ENCODE measurements at regions not wholly inside any gene's neighbourhood (a gene's known extent, or its start where the extent isn't known, plus 50 kb on each side); places are given as distances from the start of the nearest gene placed in this dataset.

DNA sequence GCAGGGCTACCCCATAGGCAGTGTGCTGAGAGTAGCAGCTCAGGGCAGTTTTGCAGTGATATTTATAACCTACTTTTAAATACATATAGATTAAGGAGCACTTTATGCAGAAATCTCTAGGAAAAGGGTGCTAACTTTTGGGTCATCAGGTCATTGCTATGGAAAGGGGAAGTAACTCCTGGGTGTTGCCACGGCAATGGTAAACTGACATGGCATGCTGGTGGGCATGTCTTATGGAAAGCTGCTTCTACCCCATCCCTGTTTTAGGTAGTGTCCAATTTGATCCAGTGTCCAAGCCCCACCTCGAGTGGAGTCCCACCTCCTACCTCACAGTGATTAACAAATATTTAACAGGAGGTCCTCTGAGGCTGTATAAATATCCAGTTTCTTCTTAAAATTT, 56.8 kb upstream of the XPA start:
- TF ChIP-seq, protein P1, sequence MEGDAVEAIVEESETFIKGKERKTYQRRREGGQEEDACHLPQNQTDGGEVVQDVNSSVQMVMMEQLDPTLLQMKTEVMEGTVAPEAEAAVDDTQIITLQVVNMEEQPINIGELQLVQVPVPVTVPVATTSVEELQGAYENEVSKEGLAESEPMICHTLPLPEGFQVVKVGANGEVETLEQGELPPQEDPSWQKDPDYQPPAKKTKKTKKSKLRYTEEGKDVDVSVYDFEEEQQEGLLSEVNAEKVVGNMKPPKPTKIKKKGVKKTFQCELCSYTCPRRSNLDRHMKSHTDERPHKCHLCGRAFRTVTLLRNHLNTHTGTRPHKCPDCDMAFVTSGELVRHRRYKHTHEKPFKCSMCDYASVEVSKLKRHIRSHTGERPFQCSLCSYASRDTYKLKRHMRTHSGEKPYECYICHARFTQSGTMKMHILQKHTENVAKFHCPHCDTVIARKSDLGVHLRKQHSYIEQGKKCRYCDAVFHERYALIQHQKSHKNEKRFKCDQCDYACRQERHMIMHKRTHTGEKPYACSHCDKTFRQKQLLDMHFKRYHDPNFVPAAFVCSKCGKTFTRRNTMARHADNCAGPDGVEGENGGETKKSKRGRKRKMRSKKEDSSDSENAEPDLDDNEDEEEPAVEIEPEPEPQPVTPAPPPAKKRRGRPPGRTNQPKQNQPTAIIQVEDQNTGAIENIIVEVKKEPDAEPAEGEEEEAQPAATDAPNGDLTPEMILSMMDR (IDR thresholded peaks at IDR 0.05; ENCODE audit: borderline replicate concordance, control extremely low read depth, extremely low read depth, insufficient read depth, missing control alignments) = no peak
- no peak for DNase-seq (ENCODE audit: low spot score)
- in situ Hi-C loops (cut with MboI; ENCODE audit: low sequenced_read_pairs, unreplicated experiment) = no loop called here

DNA sequence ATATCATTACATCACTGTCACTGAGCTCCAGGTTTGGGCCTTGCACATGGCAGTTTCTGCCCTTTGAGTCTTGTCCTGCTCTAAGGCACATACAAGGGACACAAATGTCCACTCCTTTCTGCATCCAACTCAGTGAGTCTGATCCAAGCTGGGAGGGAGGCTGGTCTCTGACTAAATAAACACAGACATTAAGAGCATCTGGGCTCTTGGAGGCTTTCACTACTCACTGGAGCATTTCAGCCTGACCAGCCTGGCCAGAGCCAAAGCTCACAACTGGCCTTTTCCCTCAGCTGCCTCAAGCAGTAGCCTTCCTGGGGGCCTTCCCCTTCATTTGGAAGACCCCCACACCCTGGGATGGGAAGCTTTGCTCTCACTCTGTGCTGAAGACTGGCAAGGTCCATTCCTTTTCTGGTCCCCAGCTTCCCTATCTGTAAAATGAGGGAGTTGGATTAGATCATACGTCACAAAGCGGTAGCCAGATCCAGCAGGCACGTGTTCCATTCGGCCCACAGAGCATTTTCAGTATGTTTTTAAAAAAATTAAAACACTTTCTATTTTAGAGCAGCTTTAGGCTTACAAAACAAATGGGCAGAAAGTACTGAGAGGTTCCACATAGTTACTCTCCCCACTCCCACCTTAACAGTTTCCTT, 58.6 kb upstream of the XPA start:
- TF ChIP-seq, protein P1 (IDR thresholded peaks at IDR 0.05; ENCODE audit: borderline replicate concordance, control extremely low read depth, extremely low read depth, insufficient read depth, missing control alignments) = no peak
- DNase-seq (ENCODE audit: low spot score) = no peak
- in situ Hi-C loops (cut with MboI; ENCODE audit: low sequenced_read_pairs, unreplicated experiment) = no loop called here

DNA sequence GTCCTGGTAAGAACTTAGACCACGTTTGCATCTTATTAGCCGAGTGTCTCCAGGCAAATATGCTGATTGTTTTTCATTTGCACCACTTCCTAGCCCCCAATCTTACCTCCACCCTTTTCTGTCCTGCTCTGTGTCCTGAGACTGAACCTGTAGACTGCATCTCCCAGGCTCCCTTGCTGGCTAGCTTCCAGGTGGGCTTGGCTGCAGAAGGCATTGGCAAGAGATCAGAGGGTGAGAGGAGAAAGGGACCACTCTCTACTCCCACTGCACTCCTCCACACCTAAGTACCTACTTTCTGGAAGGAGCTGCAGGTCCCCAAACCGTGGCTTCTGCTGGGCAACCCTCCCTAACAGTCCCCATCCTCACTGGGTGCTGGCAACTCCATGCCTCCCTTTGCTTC, 59.9 kb upstream of the XPA start:
- TF ChIP-seq, protein P1 (IDR thresholded peaks at IDR 0.05; ENCODE audit: borderline replicate concordance, control extremely low read depth, extremely low read depth, insufficient read depth, missing control alignments) = no peak
- in situ Hi-C loops (cut with MboI; ENCODE audit: low sequenced_read_pairs, unreplicated experiment) = no loop called here

DNA sequence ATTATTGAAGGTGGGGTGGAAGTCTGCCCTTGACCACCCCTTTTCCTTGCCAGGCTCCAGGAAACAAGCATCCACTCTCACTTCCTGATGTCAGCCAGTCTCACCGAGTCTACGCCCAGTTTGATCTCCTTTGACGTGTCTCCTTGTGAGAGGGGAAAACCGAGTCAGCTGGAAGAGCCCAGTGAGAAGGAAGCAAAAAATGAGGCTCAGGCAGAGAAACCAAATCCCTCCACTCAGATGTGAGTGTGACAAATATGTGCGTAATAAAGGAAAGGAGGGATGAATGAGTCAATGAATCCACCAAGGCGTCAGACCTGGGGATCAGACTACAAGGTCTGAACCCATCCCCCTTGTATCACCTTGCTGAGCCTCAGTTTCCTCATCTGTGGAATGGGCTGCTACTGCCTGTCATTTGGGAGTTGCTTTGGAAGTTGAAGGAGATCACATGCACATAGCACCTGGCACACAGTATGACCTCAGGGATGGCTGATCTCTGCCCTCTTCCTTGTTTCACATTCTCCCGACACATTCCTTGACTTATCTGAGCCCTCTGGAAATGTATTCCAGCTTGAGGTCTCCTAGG, 61.3 kb upstream of the XPA start:
- in situ Hi-C loops (cut with MboI; ENCODE audit: low sequenced_read_pairs, unreplicated experiment) = no loop called here
- no peak for DNase-seq (ENCODE audit: low spot score)
- TF ChIP-seq, protein P1 (IDR thresholded peaks at IDR 0.05; ENCODE audit: borderline replicate concordance, control extremely low read depth, extremely low read depth, insufficient read depth, missing control alignments) = no peak

More for the DNA sequence above, 59.9 kb upstream of the XPA start:
- no peak for DNase-seq (ENCODE audit: low spot score)

DNA sequence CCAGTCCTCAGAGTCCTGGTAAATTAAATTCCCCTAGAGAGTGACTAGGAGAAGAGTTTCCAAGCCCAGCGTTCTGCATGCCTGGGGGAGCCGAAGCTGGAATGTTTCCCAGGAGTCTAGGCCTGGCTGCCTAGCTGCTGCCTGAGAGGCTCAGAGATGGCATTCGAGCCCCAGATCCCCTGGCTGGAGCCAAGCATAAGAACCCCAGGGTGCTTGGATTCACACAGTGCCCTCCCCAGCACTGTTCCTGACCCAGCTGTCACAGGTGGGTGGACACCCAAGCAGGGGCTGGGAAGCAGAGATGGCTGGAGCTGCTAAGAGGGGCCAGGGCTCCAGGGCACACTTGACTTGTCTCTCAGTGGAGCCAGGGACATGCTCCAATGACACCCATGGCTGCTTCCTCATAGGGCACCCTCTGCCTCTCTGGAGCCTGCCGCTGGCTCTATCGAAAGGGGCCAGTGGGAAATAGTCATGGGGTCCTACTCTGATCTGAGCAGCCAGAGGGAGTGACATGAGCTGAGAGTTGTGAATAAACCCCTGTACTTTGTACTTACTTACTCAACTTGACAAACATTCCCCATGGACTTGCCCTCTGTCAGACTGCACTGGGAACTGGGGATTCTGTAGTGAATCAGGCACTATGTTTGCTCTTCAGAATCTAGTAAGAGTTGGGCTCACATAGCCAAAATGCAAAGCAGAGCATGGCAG, 62.6 kb upstream of the XPA start:
- in situ Hi-C loops (cut with MboI; ENCODE audit: low sequenced_read_pairs, unreplicated experiment) = no loop called here
- no peak for DNase-seq (ENCODE audit: low spot score)
- TF ChIP-seq, protein P1 (IDR thresholded peaks at IDR 0.05; ENCODE audit: borderline replicate concordance, control extremely low read depth, extremely low read depth, insufficient read depth, missing control alignments) = no peak

DNA sequence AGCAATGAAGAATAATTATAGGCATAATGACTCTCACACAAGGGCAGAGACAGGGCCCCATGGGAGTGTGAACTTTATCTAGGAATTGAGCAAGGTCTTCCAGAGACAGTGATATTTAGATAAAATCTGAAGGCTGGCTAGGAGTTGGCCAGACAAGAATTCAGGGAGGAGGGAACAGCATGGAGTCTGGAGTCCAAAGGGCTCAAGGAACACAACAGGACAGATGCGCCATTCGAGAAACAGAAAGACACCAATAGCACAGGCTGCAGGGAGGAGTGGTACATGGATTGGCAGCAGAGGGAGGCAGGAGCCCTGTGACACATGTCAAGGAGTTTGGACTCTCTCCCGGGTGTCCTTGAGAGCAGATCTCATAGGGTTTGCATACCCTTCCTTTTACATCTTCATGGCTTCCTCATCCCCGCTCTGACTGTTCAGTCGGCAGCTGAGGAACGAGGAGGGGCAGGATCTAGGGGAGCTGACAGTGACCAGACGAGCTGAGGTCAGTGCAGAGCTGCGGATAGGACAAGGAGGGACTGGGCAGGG, 64.0 kb upstream of the XPA start:
- TF ChIP-seq, protein P1 (IDR thresholded peaks at IDR 0.05; ENCODE audit: borderline replicate concordance, control extremely low read depth, extremely low read depth, insufficient read depth, missing control alignments) = no peak
- in situ Hi-C loops (cut with MboI; ENCODE audit: low sequenced_read_pairs, unreplicated experiment) = no loop called here
- DNase-seq (ENCODE audit: low spot score) = no peak

Data from GM13976 (cell line).